Germinal center (tissue), 1 donor: ENCODE measurements at regions not wholly inside any gene's neighbourhood (a gene's known extent, or its start where the extent isn't known, plus 50 kb on each side); places are given as distances from the start of the nearest gene placed in this dataset.
"Not testable (repeated sequence)": the region's sequence is repeated elsewhere in the genome, so short reads cannot be mapped to it uniquely, and the experiment has no call there.

ENCODE experiments used
- DNase-seq: peaks from one replicate; pipeline ENCODE4 v3.0.0; 2012; ENCODE audit warnings: mixed read lengths, low spot score

- DNase-seq: peak; percentile 2
These were observed 459.3 kb upstream of the MEF2C start for GRCh38 chr5:89342106-89342876.

GRCh38 chr5:89338935-89339334 lies 456.0 kb upstream of the MEF2C start:
- DNase-seq: no peak

- DNase-seq: no peak
These were observed 453.1 kb upstream of the MEF2C start for GRCh38 chr5:89336111-89336510.

- no peak for DNase-seq
These were observed 447.2 kb upstream of the MEF2C start for GRCh38 chr5:89330140-89330539.

- DNase-seq: no peak
These were observed 444.6 kb upstream of the MEF2C start for GRCh38 chr5:89327608-89328007.

GRCh38 chr5:89324990-89325389 lies 442.0 kb upstream of the MEF2C start:
- DNase-seq: no peak

- DNase-seq: no peak
These were observed 437.7 kb upstream of the MEF2C start for GRCh38 chr5:89320421-89321277.

- DNase-seq: not testable (repeated sequence)
These were observed 434.9 kb upstream of the MEF2C start for GRCh38 chr5:89317838-89318237.

GRCh38 chr5:89315286-89316100 lies 432.5 kb upstream of the MEF2C start:
- DNase-seq: no peak

GRCh38 chr5:89313804-89314588 lies 431.0 kb upstream of the MEF2C start:
- DNase-seq: peak; percentile 9

- DNase-seq: no peak
These were observed 430.1 kb upstream of the MEF2C start for GRCh38 chr5:89313044-89313443.

- DNase-seq: no peak
These were observed 426.3 kb upstream of the MEF2C start for GRCh38 chr5:89309268-89309667.

GRCh38 chr5:89308606-89309040 lies 425.6 kb upstream of the MEF2C start:
- no peak for DNase-seq

- no peak for DNase-seq
These were observed 425.0 kb upstream of the MEF2C start for GRCh38 chr5:89307972-89308371.

GRCh38 chr5:89307141-89307540 lies 424.2 kb upstream of the MEF2C start:
- not testable (repeated sequence) for DNase-seq

GRCh38 chr5:89303033-89303480 lies 420.1 kb upstream of the MEF2C start:
- no peak for DNase-seq

- DNase-seq: no peak
These were observed 419.3 kb upstream of the MEF2C start for GRCh38 chr5:89302102-89302891.

- DNase-seq: no peak
These were observed 418.5 kb upstream of the MEF2C start for GRCh38 chr5:89301321-89302025.

GRCh38 chr5:89300426-89300970 lies 417.5 kb upstream of the MEF2C start:
- DNase-seq: no peak

- DNase-seq: no peak
These were observed 417.0 kb upstream of the MEF2C start for GRCh38 chr5:89299998-89300397.
